GM19438 (cell line): ENCODE measurements at regions not wholly inside any gene's neighbourhood (a gene's known extent, or its start where the extent isn't known, plus 50 kb on each side); places are given as distances from the start of the nearest gene placed in this dataset.
"Not testable (repeated sequence)": the region's sequence is repeated elsewhere in the genome, so short reads cannot be mapped to it uniquely, and the experiment has no call there.

Source experiments
- ATAC-seq: cut with Tn5 transposase; IDR thresholded peaks from one replicate; pipeline ENCODE4 v1.9.1; 2021; ENCODE audit warnings: low read depth; ENCODE audit not compliant: unreplicated experiment

- ATAC-seq: no peak
Observed at GRCh38 chr21:17045214-17045853, 467.5 kb upstream of the CXADR start.

GRCh38 chr21:17048974-17049373 lies 463.9 kb upstream of the CXADR start:
- ATAC-seq: no peak

GRCh38 chr21:17050156-17050555 lies 462.7 kb upstream of the CXADR start:
- no peak for ATAC-seq

DNA sequence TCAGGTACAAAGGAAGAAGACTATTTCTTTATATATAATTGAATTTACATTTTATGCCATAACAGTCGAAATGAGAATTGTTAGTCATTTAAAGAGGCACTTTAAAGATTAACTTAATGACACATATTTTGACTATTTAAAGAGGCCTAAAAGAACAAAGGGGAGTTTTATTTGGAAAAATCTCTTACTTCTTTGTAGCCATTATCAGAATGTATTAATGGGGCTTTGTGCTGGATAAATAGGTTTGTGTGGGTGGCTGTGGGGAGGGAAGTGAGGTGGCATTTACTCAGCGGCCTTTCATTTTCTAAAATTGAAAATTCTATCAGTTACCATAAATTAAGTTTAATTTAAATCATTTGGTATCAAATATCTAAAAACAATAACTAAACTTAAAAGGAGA lies 462.2 kb upstream of the CXADR start:
- ATAC-seq: no peak

DNA sequence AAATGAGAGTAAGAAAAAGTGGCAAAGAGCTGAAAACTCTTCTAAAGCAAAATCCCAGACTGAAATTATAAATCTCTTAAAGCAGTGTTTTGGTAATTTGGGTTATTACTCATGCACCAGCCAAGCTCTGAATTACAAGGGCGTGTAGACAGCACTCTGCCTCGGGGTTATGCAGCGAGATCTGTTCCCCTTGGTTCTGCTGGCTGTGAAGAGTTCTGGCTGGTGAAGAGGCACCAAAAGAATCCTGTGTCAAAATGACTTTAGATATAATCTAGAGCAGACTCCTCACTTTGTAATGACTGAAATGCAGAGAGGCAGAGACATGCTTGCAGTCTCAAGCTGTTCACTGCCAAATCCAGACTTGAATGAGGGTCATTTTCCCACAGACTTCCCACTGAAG lies 461.8 kb upstream of the CXADR start:
- ATAC-seq: no peak

DNA sequence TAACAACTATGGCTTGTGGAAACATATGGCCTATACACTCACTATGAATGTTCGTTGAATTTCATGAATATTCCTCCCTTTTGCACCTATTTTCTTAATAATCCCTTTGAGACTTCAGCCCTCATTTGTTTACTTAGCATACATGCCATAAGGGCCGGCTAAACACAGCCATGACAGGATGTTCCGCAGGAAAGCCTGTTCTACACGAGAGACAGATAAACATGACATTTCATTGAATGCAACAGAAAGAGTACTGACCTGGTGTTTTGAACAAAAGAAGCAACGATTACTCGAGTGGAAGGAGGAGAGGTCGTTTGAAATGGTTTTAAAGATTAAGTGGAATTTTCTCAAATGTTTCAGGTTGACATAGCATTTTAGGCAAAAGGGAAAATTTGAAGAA lies 459.5 kb upstream of the CXADR start:
- no peak for ATAC-seq

DNA sequence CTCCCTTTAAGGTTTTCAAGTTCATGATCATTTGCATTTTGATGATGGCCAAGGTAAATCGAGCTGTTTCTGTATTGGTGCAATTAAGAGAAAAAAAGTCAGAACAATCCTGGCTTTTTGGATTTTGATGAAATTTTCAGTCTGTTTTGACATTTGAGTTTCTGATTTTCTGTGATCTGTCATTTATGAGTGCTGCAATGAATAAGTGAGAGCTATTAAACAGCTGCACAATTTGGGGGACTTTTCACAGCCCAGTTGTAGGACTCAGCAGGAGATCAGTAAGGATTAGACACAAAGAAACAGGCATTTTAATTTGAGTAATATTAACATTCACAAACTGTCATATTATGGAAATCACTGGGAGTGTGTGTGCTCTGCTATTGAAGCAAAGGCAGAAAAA lies 452.9 kb upstream of the CXADR start:
- no peak for ATAC-seq

GRCh38 chr21:17066006-17066405 lies 446.8 kb upstream of the CXADR start:
- no peak for ATAC-seq

GRCh38 chr21:17071093-17071492 lies 441.8 kb upstream of the CXADR start:
- ATAC-seq: no peak

GRCh38 chr21:17081193-17081592 lies 431.6 kb upstream of the CXADR start:
- no peak for ATAC-seq

GRCh38 chr21:17082843-17083483 lies 429.9 kb upstream of the CXADR start:
- no peak for ATAC-seq

- no peak for ATAC-seq
Observed at GRCh38 chr21:17085707-17086106, 427.1 kb upstream of the CXADR start.

DNA sequence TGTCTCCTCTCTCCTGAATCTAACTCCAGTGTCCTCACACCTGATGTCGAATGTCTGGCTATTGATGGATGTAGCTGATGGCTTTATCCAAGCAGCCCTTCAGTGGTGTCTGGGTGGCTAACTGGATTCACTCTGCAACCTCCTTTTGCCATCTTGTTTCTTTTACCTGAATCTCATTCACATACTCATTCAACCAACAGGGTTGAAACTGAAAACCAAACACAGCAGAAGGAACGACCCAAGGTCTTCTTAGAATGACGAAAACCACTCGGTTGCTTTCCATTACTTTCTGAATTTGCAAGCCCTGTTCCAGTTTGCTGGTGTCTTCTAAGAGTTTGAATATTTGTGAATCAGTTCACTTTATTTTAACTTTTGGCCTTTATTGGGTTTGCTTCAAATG lies 424.3 kb upstream of the CXADR start:
- no peak for ATAC-seq

DNA sequence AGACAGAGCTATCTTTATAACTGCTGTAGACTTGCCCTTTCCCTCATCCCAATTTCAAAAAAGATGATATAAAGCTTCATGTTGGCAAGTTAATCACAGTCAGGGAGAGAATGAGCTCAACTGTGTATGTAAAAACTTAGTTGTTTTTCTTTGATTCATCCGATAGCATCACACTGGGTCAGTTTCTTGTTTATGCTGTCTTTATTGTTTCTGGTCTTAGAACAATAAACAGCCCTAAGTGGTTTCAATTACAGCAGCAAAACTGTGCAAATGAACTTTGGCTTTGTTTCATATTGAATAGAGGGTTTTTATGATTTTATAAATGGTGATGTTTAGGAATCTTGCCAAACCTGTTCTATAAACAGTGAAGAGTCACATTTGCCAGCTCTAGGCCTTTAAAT lies 423.8 kb upstream of the CXADR start:
- ATAC-seq: no peak

DNA sequence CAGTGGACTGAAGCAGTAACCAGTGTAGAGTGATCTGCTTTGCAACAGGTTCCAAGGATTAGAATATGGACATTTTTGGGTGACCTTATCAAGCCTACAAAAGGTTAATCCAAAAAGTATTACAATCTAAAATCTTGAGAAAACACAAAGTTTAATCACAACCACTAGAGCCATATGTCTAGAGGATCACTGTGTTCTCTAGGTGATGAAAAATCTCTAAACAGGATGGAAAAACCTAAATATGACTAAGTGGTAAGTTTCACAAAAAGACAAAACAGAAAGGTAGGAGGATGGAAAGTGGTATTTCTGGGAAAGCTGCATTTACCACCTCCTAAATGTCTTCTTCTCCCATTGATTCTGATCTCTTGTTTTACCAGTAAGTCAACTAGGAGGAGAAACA lies 411.1 kb upstream of the CXADR start:
- no peak for ATAC-seq

DNA sequence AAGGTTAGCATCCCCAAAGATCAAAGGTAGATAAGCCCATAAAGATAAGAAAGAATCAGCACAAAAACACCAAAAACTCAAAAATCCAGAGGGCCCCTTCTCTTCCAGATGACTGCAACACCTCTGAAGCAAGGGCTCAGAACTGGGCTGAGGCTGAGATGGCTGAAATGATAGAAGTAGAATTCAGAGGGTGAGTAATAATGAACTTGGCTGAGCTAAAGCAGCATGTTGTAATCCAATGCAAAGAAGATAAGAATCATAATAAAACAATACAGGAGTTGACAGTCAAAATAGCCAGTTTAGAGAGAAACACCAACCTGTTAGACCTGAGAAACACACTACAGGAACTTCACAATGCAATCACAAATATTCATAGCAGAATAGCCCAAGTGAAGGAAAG lies 406.9 kb upstream of the CXADR start:
- no peak for ATAC-seq

- ATAC-seq: no peak
Observed at GRCh38 chr21:17114045-17114444, 398.8 kb upstream of the CXADR start.

DNA sequence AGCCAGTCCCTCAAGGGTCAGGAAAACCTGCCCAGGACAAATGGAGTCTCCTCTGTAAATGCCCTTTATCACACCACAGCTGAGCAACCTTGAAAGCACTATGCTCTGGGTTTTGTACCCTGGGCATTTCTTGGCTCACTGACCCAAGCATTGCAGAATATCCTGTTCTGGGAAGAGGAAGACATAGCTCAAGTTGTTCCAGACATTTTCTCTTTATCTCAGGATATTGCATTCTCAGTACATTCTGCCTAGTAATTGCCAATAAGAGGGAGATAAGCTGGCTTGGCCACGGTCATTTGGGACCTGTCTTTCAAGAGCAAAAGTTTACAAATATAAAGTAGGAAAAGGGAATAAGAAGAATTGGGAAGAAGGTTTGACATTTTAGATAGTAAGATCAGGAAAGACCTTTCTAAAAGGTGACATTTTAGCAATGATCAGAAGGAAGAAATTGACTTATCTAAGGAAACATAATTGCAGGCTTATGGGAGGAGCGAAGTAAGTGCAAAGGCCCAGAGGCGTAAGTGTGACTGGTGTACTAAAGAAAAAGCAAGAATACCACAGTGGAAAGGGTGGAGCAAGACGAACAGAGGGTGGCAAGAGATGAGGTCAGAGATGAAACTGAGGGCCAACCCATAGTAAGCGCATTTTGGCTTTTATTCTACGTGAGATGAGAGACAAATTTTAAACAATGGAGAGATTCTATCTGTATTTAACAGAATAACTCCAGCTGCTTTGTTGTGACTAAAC lies 394.0 kb upstream of the CXADR start:
- ATAC-seq: no peak

GRCh38 chr21:17119466-17120297 lies 393.2 kb upstream of the CXADR start:
- ATAC-seq: no peak

DNA sequence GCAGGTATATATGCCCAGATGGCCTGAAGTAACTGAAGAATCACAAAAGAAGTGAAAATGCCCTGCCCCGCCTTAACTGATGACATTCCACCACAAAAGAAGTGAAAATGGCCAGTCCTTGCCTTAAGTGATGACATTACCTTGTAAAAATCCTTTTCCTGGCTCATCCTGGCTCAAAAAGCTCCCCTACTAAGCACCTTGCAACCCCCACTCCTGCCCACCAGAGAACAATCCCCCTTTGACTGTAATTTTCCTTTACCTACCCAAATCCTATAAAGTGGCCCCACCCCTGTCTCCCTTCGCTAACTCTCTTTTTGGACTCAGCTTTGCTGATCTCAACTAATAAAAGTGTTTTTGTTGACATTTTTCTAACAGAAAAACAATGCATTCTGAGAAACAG lies 385.4 kb upstream of the CXADR start:
- not testable (repeated sequence) for ATAC-seq

- no peak for ATAC-seq
Observed at GRCh38 chr21:17128132-17128531, 384.7 kb upstream of the CXADR start.
